Caki2 (cell line): ENCODE measurements at regions not wholly inside any gene's neighbourhood (a gene's known extent, or its start where the extent isn't known, plus 50 kb on each side); places are given as distances from the start of the nearest gene placed in this dataset.

Experiments used
- DNase-seq: peaks from one replicate; pipeline ENCODE4 v3.0.0-alpha.2; 2015; ENCODE audit warnings: low read depth
- in situ Hi-C: cut with HindIII; loops from 2 replicates; pipeline ENCODE4 v1.10.0; 2016; ENCODE audit warnings: low sequenced_read_pairs, low pct_unique_long_range_greater_than_20kb, mixed read lengths

GRCh38 chr17:77735566-77736198 lies 222.8 kb upstream of the TNRC6C start:
- in situ Hi-C loops, result no loop called here
- DNase-seq, result no peak

- in situ Hi-C loops, result no loop called here
- DNase-seq, result no peak
These were observed 222.3 kb upstream of the TNRC6C start for GRCh38 chr17:77736199-77736585.

GRCh38 chr17:77736721-77737120 lies 221.8 kb upstream of the TNRC6C start:
- DNase-seq, result no peak
- in situ Hi-C loops, result no loop called here

- in situ Hi-C loops, result no loop called here
- DNase-seq, result no peak
These were observed 220.8 kb upstream of the TNRC6C start for GRCh38 chr17:77737442-77738265.

- in situ Hi-C loops, result no loop called here
- no peak for DNase-seq
These were observed 219.6 kb upstream of the TNRC6C start for GRCh38 chr17:77738751-77739531.

- in situ Hi-C loops, result no loop called here
- no peak for DNase-seq
These were observed 218.0 kb upstream of the TNRC6C start for GRCh38 chr17:77740481-77740880.

- in situ Hi-C loops, result no loop called here
- DNase-seq, result no peak
These were observed 217.4 kb upstream of the TNRC6C start for GRCh38 chr17:77741109-77741508.

GRCh38 chr17:77742579-77742978 lies 215.9 kb upstream of the TNRC6C start:
- DNase-seq, result no peak
- in situ Hi-C loops, result no loop called here

GRCh38 chr17:77744066-77744988 lies 214.2 kb upstream of the TNRC6C start:
- in situ Hi-C loops, result no loop called here
- DNase-seq, result no peak

GRCh38 chr17:77745702-77746101 lies 212.8 kb upstream of the TNRC6C start:
- no peak for DNase-seq
- in situ Hi-C loops, result no loop called here

GRCh38 chr17:77746393-77746792 lies 212.1 kb upstream of the TNRC6C start:
- DNase-seq, result no peak

GRCh38 chr17:77746896-77747554 lies 211.5 kb upstream of the TNRC6C start:
- DNase-seq, result no peak
- in situ Hi-C loops, result no loop called here

More at GRCh38 chr17:77746393-77746792, 212.1 kb upstream of the TNRC6C start:
- in situ Hi-C loops, result no loop called here

GRCh38 chr17:77748436-77748835 lies 210.1 kb upstream of the TNRC6C start:
- DNase-seq, result no peak
- in situ Hi-C loops, result no loop called here

- no peak for DNase-seq
- in situ Hi-C loops, result no loop called here
These were observed 209.2 kb upstream of the TNRC6C start for GRCh38 chr17:77749321-77749751.

- DNase-seq, result no peak
- in situ Hi-C loops, result no loop called here
These were observed 208.5 kb upstream of the TNRC6C start for GRCh38 chr17:77749989-77750388.

- in situ Hi-C loops, result no loop called here
- no peak for DNase-seq
These were observed 208.0 kb upstream of the TNRC6C start for GRCh38 chr17:77750427-77751043.

GRCh38 chr17:77753246-77753645 lies 205.3 kb upstream of the TNRC6C start:
- DNase-seq, result no peak
- in situ Hi-C loops, result no loop called here
